Tibial nerve (tissue), 3 donors: ENCODE measurements at regions not wholly inside any gene's neighbourhood (a gene's known extent, or its start where the extent isn't known, plus 50 kb on each side); places are given as distances from the start of the nearest gene placed in this dataset.

Experiments
- CTCF ChIP-seq, 5 experiments: fragments of 200-600 bp in 3 of 5; fragments of 450-650 bp in 2 of 5; sonication (generic) in 3 of 5; IDR thresholded peaks; one replicate each; pipeline ENCODE4 v1.5.1; 2016 to 2019; ENCODE audit warnings: antibody characterized with exemption in 5 of 5, mild to moderate bottlenecking in 3 of 5, moderate library complexity in 2 of 5
- POLR2A ChIP-seq, 2 donors: fragments of 450-650 bp; IDR thresholded peaks; one replicate each; pipeline ENCODE4 v1.6.1; 2017; ENCODE audit warnings: antibody characterized with exemption in 2 of 2, mild to moderate bottlenecking in 2 of 2, moderate library complexity in 2 of 2

DNA sequence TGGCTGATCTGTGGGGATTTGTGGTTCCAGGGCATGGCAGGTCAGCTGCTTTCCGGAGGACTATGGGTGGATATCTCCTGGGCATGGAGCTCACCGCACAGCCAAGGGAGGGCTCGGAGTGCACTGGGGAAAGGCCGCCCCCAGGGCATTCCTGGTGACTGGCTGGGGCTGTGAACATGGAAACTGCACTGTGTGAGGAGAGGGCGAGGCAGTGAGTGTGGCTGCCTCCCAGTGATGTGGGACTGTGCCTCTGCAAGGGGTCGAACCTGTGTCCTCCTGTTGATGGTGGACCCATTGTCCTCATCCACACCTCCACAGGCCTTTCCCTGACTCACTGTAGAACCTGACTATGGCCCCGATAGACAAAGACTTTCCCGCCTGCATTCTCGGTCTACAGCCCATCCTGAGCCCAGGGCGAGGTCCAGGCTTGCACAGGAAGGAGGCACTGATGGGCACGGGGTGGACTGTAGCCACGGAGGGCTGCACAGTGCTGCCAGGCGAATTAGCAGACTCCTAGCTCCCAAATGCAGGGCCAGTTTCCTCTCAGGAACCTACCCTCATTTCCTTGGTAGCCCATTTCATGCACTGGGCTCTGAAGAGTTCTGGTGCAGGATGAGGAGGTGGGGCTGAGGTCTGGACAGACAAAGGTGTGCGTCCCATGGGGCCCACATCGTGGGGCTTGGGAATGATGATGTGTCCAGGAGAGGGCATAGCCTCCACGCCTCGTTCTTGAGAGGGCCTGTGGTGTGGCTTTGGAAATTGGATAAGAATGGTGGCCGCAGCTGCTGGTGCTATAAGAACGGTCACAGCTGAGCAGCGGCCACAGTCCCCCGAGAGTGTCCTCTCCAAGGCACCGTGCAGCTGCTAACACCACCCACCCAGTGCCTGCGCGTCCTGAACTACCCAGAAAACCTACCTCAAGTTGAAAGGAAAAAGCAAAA, 415.1 kb downstream of the TMEM121 start:
- TF ChIP-seq CTCF (IDR thresholded peaks at IDR 0.05) (no peak), POLR2A (IDR thresholded peaks at IDR 0.05) (no peak)
